ENCODE measurements at regions not wholly inside any gene's neighbourhood (a gene's known extent, or its start where the extent isn't known, plus 50 kb on each side); places are given as distances from the start of the nearest gene placed in this dataset.

GRCh38 chr18:64238076-64238475, 89.2 kb upstream of the LINC00305 start:
- Histone ChIP-seq H3K4me2 (ENCODE audit: insufficient read depth, low read length, poor library complexity, severe bottlenecking) (no peak overlapping the region), H3K18ac (ENCODE audit: low read length) (no peak overlapping the region), H2BK120ac (ENCODE audit: low read depth, low read length) (no peak overlapping the region), H3K27me3 (ENCODE audit: control insufficient read depth in 3 of 3, insufficient read depth in 3 of 3, low read depth in 1 of 3, low read length in 3 of 3) (no peaks in the 10 kb centered on the region), H3K4ac (ENCODE audit: low read length) (no peak overlapping the region), H2AFZ (ENCODE audit: low read length) (no peak overlapping the region), H3K9me3 (replicated peaks in 1 of 2; ENCODE audit: control insufficient read depth in 2 of 2, insufficient read depth in 1 of 2, low read depth in 1 of 2, low read length in 2 of 2) (no peaks in the 10 kb centered on the region), H4K91ac (ENCODE audit: low read depth, low read length, poor library complexity) (no peak overlapping the region), H3K79me1 (ENCODE audit: low read depth, low read length) (no peaks in the 10 kb centered on the region), H3K36me3 (replicated peaks in 1 of 2; ENCODE audit: control insufficient read depth in 2 of 2, insufficient read depth in 2 of 2, low read length in 2 of 2) (no peaks in the 10 kb centered on the region), H3K9ac (ENCODE audit: low read depth, low read length, poor library complexity) (no peak overlapping the region), H4K8ac (ENCODE audit: low read depth, low read length) (no peak overlapping the region), H3K23ac (ENCODE audit: low read depth, low read length, poor library complexity) (no peak overlapping the region), H2BK5ac (ENCODE audit: low read length) (no peak overlapping the region), H2BK12ac (ENCODE audit: low read length) (no peak overlapping the region), H3K4me1 (ENCODE audit: control insufficient read depth in 2 of 2, insufficient read depth in 1 of 2, low read depth in 1 of 2, low read length in 2 of 2) (no peaks in the 10 kb centered on the region), H3K27ac (replicated peaks; ENCODE audit: low read length) (no peak overlapping the region), H3K14ac (ENCODE audit: low read length) (no peak overlapping the region), H2AK5ac (ENCODE audit: low read depth, low read length) (no peak overlapping the region), H3K4me3 (ENCODE audit: low read length in 2 of 2) (no peak overlapping the region), H2BK15ac (ENCODE audit: low read length) (no peak overlapping the region)
- no CpG with 5 or more reads among the region's 2 CpGs for WGBS, 2 donors (ENCODE audit: extremely low coverage in 2 of 2, insufficient read length in 2 of 2, insufficient replicate concordance in 1 of 2)
- DNase-seq (ENCODE audit: low spot score): no peak

DNA sequence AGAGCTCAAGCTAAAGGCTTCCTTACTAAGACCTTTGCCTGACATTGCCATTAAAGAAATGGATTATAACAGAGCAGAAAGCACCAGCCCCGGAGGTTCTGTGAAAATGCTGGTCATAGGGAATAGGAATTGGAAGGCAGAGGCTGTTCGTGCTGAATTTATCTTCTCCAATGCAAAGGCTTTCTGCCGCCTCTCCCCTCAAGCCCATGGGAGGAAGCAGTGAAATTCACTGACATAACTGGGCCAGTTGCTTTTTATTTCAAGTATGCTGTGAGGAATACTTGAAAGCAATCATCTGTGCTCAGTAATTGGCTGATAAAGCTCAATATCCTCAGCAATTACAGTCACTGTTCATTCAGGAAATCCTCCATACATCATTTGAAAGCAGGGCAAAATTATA, 85.4 kb upstream of the LINC00305 start:
- DNase-seq (ENCODE audit: low spot score): no peak
- Histone ChIP-seq H2AK5ac (ENCODE audit: low read depth, low read length) (no peak overlapping the region), H3K36me3 (replicated peaks in 1 of 2; ENCODE audit: control insufficient read depth in 2 of 2, insufficient read depth in 2 of 2, low read length in 2 of 2) (no peaks in the 10 kb centered on the region), H2BK120ac (ENCODE audit: low read depth, low read length) (no peak overlapping the region), H3K4me1 (ENCODE audit: control insufficient read depth in 2 of 2, insufficient read depth in 1 of 2, low read depth in 1 of 2, low read length in 2 of 2) (no peaks in the 10 kb centered on the region), H3K4me2 (ENCODE audit: insufficient read depth, low read length, poor library complexity, severe bottlenecking) (no peak overlapping the region), H3K4me3 (ENCODE audit: low read length in 2 of 2) (no peak overlapping the region), H3K27ac (replicated peaks; ENCODE audit: low read length) (no peak overlapping the region), H4K8ac (ENCODE audit: low read depth, low read length) (no peak overlapping the region), H3K4ac (ENCODE audit: low read length) (no peak overlapping the region), H3K9ac (ENCODE audit: low read depth, low read length, poor library complexity) (no peak overlapping the region), H2AFZ (ENCODE audit: low read length) (no peak overlapping the region), H3K27me3 (ENCODE audit: control insufficient read depth in 3 of 3, insufficient read depth in 3 of 3, low read depth in 1 of 3, low read length in 3 of 3) (no peaks in the 10 kb centered on the region), H2BK5ac (ENCODE audit: low read length) (no peak overlapping the region), H2BK15ac (ENCODE audit: low read length) (no peak overlapping the region), H2BK12ac (ENCODE audit: low read length) (no peak overlapping the region), H4K91ac (ENCODE audit: low read depth, low read length, poor library complexity) (no peak overlapping the region), H3K9me3 (replicated peaks in 1 of 2; ENCODE audit: control insufficient read depth in 2 of 2, insufficient read depth in 1 of 2, low read depth in 1 of 2, low read length in 2 of 2) (no peaks in the 10 kb centered on the region), H3K18ac (ENCODE audit: low read length) (no peak overlapping the region), H3K23ac (ENCODE audit: low read depth, low read length, poor library complexity) (no peak overlapping the region), H3K14ac (ENCODE audit: low read length) (no peak overlapping the region), H3K79me1 (ENCODE audit: low read depth, low read length) (no peaks in the 10 kb centered on the region)
- WGBS, 2 donors (ENCODE audit: extremely low coverage in 2 of 2, insufficient read length in 2 of 2, insufficient replicate concordance in 1 of 2): no CpG with 5 or more reads among the region's 3 CpGs

- WGBS, 2 donors (ENCODE audit: extremely low coverage in 2 of 2, insufficient read length in 2 of 2, insufficient replicate concordance in 1 of 2): no CpG with 5 or more reads among the region's 1 CpG
- Histone ChIP-seq H4K91ac (ENCODE audit: low read depth, low read length, poor library complexity) (no peak overlapping the region), H3K23ac (ENCODE audit: low read depth, low read length, poor library complexity) (no peak overlapping the region), H3K4ac (ENCODE audit: low read length) (no peak overlapping the region), H3K27ac (replicated peaks; ENCODE audit: low read length) (no peak overlapping the region), H2BK120ac (ENCODE audit: low read depth, low read length) (no peak overlapping the region), H2BK5ac (ENCODE audit: low read length) (no peak overlapping the region), H3K9ac (ENCODE audit: low read depth, low read length, poor library complexity) (no peak overlapping the region), H3K79me1 (ENCODE audit: low read depth, low read length) (no peaks in the 10 kb centered on the region), H3K4me3 (ENCODE audit: low read length in 2 of 2) (no peak overlapping the region), H2BK15ac (ENCODE audit: low read length) (no peak overlapping the region), H3K36me3 (replicated peaks in 1 of 2; ENCODE audit: control insufficient read depth in 2 of 2, insufficient read depth in 2 of 2, low read length in 2 of 2) (no peaks in the 10 kb centered on the region), H3K9me3 (replicated peaks in 1 of 2; ENCODE audit: control insufficient read depth in 2 of 2, insufficient read depth in 1 of 2, low read depth in 1 of 2, low read length in 2 of 2) (no peaks in the 10 kb centered on the region), H3K27me3 (ENCODE audit: control insufficient read depth in 3 of 3, insufficient read depth in 3 of 3, low read depth in 1 of 3, low read length in 3 of 3) (no peaks in the 10 kb centered on the region), H4K8ac (ENCODE audit: low read depth, low read length) (no peak overlapping the region), H2AFZ (ENCODE audit: low read length) (no peak overlapping the region), H3K14ac (ENCODE audit: low read length) (no peak overlapping the region), H2BK12ac (ENCODE audit: low read length) (no peak overlapping the region), H3K4me1 (ENCODE audit: control insufficient read depth in 2 of 2, insufficient read depth in 1 of 2, low read depth in 1 of 2, low read length in 2 of 2) (no peaks in the 10 kb centered on the region), H2AK5ac (ENCODE audit: low read depth, low read length) (no peak overlapping the region), H3K4me2 (ENCODE audit: insufficient read depth, low read length, poor library complexity, severe bottlenecking) (no peak overlapping the region), H3K18ac (ENCODE audit: low read length) (no peak overlapping the region)
- no peak for DNase-seq (ENCODE audit: low spot score)
Measured at GRCh38 chr18:64233851-64234250, 85.0 kb upstream of the LINC00305 start.

- no peak overlapping the region for H3K18ac ChIP-seq (ENCODE audit: low read length)
- no peak overlapping the region for H3K4ac ChIP-seq (ENCODE audit: low read length)
- H3K4me2 ChIP-seq (ENCODE audit: insufficient read depth, low read length, poor library complexity, severe bottlenecking): no peak overlapping the region
- no peaks in the 10 kb centered on the region for H3K79me1 ChIP-seq (ENCODE audit: low read depth, low read length)
- H3K27me3 ChIP-seq (ENCODE audit: control insufficient read depth in 3 of 3, insufficient read depth in 3 of 3, low read depth in 1 of 3, low read length in 3 of 3): no peaks in the 10 kb centered on the region
- no peaks in the 10 kb centered on the region for H3K36me3 ChIP-seq (replicated peaks in 1 of 2; ENCODE audit: control insufficient read depth in 2 of 2, insufficient read depth in 2 of 2, low read length in 2 of 2)
- H2AFZ ChIP-seq (ENCODE audit: low read length): no peak overlapping the region
- no peaks in the 10 kb centered on the region for H3K9me3 ChIP-seq (replicated peaks in 1 of 2; ENCODE audit: control insufficient read depth in 2 of 2, insufficient read depth in 1 of 2, low read depth in 1 of 2, low read length in 2 of 2)
- no peak overlapping the region for H2BK120ac ChIP-seq (ENCODE audit: low read depth, low read length)
- no peak overlapping the region for H3K27ac ChIP-seq (replicated peaks; ENCODE audit: low read length)
- H4K91ac ChIP-seq (ENCODE audit: low read depth, low read length, poor library complexity): no peak overlapping the region
- DNase-seq (ENCODE audit: low spot score): no peak
- H3K4me1 ChIP-seq (ENCODE audit: control insufficient read depth in 2 of 2, insufficient read depth in 1 of 2, low read depth in 1 of 2, low read length in 2 of 2): no peaks in the 10 kb centered on the region
- H2BK15ac ChIP-seq (ENCODE audit: low read length): no peak overlapping the region
- no peak overlapping the region for H3K14ac ChIP-seq (ENCODE audit: low read length)
- H2BK12ac ChIP-seq (ENCODE audit: low read length): no peak overlapping the region
- WGBS, 2 donors (ENCODE audit: extremely low coverage in 2 of 2, insufficient read length in 2 of 2, insufficient replicate concordance in 1 of 2): no CpG with 5 or more reads among the region's 2 CpGs
- no peak overlapping the region for H3K9ac ChIP-seq (ENCODE audit: low read depth, low read length, poor library complexity)
- no peak overlapping the region for H2AK5ac ChIP-seq (ENCODE audit: low read depth, low read length)
- H3K23ac ChIP-seq (ENCODE audit: low read depth, low read length, poor library complexity): no peak overlapping the region
- no peak overlapping the region for H2BK5ac ChIP-seq (ENCODE audit: low read length)
- H3K4me3 ChIP-seq (ENCODE audit: low read length in 2 of 2): no peak overlapping the region
- H4K8ac ChIP-seq (ENCODE audit: low read depth, low read length): no peak overlapping the region
Measured at GRCh38 chr18:64220941-64221340, 72.1 kb upstream of the LINC00305 start.
